OCI-LY1 (cell line): ENCODE measurements at regions not wholly inside any gene's neighbourhood (a gene's known extent, or its start where the extent isn't known, plus 50 kb on each side); places are given as distances from the start of the nearest gene placed in this dataset.

Experiments
- H2AFZ ChIP-seq: fragments of 200-600 bp; sonication (generic), shearing (Covaris generic); 2 replicates; pipeline ENCODE4 v1.6.0; 2014; ENCODE audit warnings: antibody characterized with exemption, mild to moderate bottlenecking, low read length
- H3F3A ChIP-seq: fragments of 200-600 bp; sonication (generic), shearing (Covaris generic); 2 replicates; pipeline ENCODE4 v1.6.0; 2014; ENCODE audit warnings: mild to moderate bottlenecking, antibody characterized with exemption, low read length, moderate library complexity; ENCODE audit not compliant: insufficient read depth
- H3K27ac ChIP-seq: fragments of 200-600 bp; sonication (generic); 2 replicates; pipeline ENCODE4 v1.5.1; 2014; ENCODE audit warnings: low read length, mixed run types, mild to moderate bottlenecking, low read depth; ENCODE audit not compliant: poor library complexity, severe bottlenecking
- H3K27me3 ChIP-seq: fragments of 200-600 bp; sonication (generic); 2 replicates; pipeline ENCODE4 v1.6.0; 2014; ENCODE audit warnings: antibody characterized with exemption, mild to moderate bottlenecking, low read length, moderate library complexity; ENCODE audit not compliant: insufficient read depth
- H3K36me3 ChIP-seq: fragments of 200-600 bp; sonication (generic); 2 replicates; pipeline ENCODE4 v1.6.1; 2014; ENCODE audit warnings: mild to moderate bottlenecking, antibody characterized with exemption, low read length, moderate library complexity, mixed read lengths; ENCODE audit not compliant: insufficient read depth
- H3K4me1 ChIP-seq: fragments of 200-600 bp; sonication (generic); 2 replicates; pipeline ENCODE4 v1.5.1; 2014; ENCODE audit warnings: mild to moderate bottlenecking, low read length, moderate library complexity; ENCODE audit not compliant: insufficient read depth, severe bottlenecking
- H3K4me2 ChIP-seq: fragments of 200-600 bp; sonication (generic), shearing (Covaris generic); 2 replicates; pipeline ENCODE4 v1.6.1; 2014; ENCODE audit warnings: low read length
- H3K4me3 ChIP-seq: fragments of 200-600 bp; sonication (generic); 2 replicates; pipeline ENCODE4 v1.5.1; 2014; ENCODE audit warnings: low read length, low read depth, mild to moderate bottlenecking, mixed read lengths; ENCODE audit not compliant: poor library complexity, severe bottlenecking
- H3K79me2 ChIP-seq: fragments of 200-600 bp; shearing (Covaris generic); 2 replicates; pipeline ENCODE4 v1.6.1; 2016; ENCODE audit warnings: mixed run types, low read length, mixed read lengths; ENCODE audit not compliant: insufficient read depth
- H3K9ac ChIP-seq: fragments of 200-600 bp; sonication (generic), shearing (Covaris generic); 2 replicates; pipeline ENCODE4 v1.6.1; 2014; ENCODE audit warnings: mild to moderate bottlenecking, low read length, mixed read lengths
- H3K9me2 ChIP-seq: fragments of 200-600 bp; sonication (generic), shearing (Covaris generic); 2 replicates; pipeline ENCODE4 v1.6.1; 2014; ENCODE audit warnings: low read depth, mild to moderate bottlenecking, low read length, mixed read lengths
- H3K9me3 ChIP-seq: fragments of 200-600 bp; shearing (Covaris generic); 2 replicates; pipeline ENCODE4 v1.6.1; 2014; ENCODE audit warnings: low read length, mixed read lengths
- H4K20me1 ChIP-seq: fragments of 200-600 bp; sonication (generic), shearing (Covaris generic); 2 replicates; pipeline ENCODE4 v1.6.0; 2016; ENCODE audit warnings: mild to moderate bottlenecking, low read length; ENCODE audit not compliant: insufficient read depth
- CTCF ChIP-seq: fragments of 200-600 bp; sonication (generic), shearing (Covaris generic); IDR thresholded peaks from 2 replicates; pipeline ENCODE4 v1.5.1; 2017; ENCODE audit warnings: mild to moderate bottlenecking, antibody characterized with exemption, low read length, moderate library complexity, mixed read lengths
- EZH2 ChIP-seq: fragments of 200-600 bp; sonication (generic), shearing (Covaris generic); IDR thresholded peaks from 2 replicates; pipeline ENCODE4 v1.8.0; 2017; ENCODE audit warnings: borderline replicate concordance, mixed run types, mild to moderate bottlenecking, antibody characterized with exemption, low read length, moderate library complexity, mixed read lengths

DNA sequence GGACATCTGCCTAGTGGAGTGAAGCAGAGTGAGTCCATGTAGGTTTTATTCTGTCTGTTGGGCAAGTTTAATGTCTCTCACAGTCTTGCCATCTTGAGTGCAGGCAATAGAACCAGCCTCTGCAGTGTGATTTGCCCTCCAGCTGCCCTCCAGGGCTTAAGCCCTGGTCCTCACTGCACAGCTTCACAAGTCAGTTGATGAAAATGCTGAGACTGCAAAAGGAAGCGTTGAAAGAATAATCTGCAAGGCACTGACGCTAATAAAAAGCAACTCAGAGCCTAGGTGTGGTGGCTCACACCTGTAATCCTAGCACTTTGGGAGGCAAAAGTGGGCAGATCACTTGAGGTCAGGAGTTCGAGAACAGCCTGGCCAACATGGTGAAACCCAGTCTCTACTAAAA, 54.1 kb upstream of the PHOX2B start:
- no peak overlapping the region for H2AFZ ChIP-seq
- H3K9ac ChIP-seq, result no peak overlapping the region
- no peaks in the 10 kb centered on the region for H3F3A ChIP-seq
- H3K27me3 ChIP-seq, result no peaks in the 10 kb centered on the region
- no peak overlapping the region for H3K27ac ChIP-seq
- no peak overlapping the region for H3K4me2 ChIP-seq
- no peaks in the 10 kb centered on the region for H3K4me1 ChIP-seq
- no peaks in the 10 kb centered on the region for H3K9me2 ChIP-seq
- no peak for TF ChIP-seq CTCF
- TF ChIP-seq EZH2, result no peak
- no peaks in the 10 kb centered on the region for H3K9me3 ChIP-seq
- no peaks in the 10 kb centered on the region for H3K36me3 ChIP-seq
- H4K20me1 ChIP-seq, result no peaks in the 10 kb centered on the region
- H3K79me2 ChIP-seq, result no peaks in the 10 kb centered on the region
- no peak overlapping the region for H3K4me3 ChIP-seq

DNA sequence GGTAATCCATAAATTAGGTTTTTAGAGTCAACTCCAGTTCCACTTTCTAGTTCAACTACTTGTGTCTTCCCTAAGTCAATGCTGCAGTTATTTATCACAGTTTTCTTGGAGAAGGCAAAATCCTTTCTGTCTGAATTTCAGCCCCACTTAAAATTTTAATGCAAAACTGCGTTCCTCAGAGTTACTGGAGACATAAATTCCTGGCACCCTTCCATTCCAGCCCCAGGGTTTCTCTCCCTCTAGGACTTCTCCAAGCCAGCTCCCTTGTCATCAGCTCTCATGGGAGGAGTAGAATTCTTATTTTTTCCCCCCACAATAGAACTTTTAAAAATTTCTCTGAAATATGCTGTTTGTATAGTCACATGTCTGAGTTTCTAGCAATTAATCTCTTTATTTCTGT, 50.6 kb upstream of the PHOX2B start:
- Histone ChIP-seq H3K9me3 (no peaks in the 10 kb centered on the region), H3K4me1 (no peaks in the 10 kb centered on the region), H2AFZ (no peak overlapping the region), H3K4me2 (no peak overlapping the region), H3K27me3 (no peaks in the 10 kb centered on the region), H3K9me2 (no peaks in the 10 kb centered on the region), H3K9ac (no peak overlapping the region), H3K4me3 (no peak overlapping the region), H3K36me3 (no peaks in the 10 kb centered on the region), H3K79me2 (no peaks in the 10 kb centered on the region), H4K20me1 (no peaks in the 10 kb centered on the region), H3F3A (no peaks in the 10 kb centered on the region), H3K27ac (no peak overlapping the region)
- TF ChIP-seq EZH2 (no peak), CTCF (no peak)
